ENCODE measurements at regions not wholly inside any gene's neighbourhood (a gene's known extent, or its start where the extent isn't known, plus 50 kb on each side); places are given as distances from the start of the nearest gene placed in this dataset.

GRCh38 chr5:9784231-9784630 lies 154.1 kb upstream of the TAS2R1 start:
- no peak overlapping the region for H2AFZ ChIP-seq
- H3K36me3 ChIP-seq (replicated peaks; ENCODE audit: insufficient read depth, low read depth): no peaks in the 10 kb centered on the region
- H3K4me1 ChIP-seq (ENCODE audit: insufficient read depth): peaks cover 32% of the 10 kb centered on the region
- H3K27me3 ChIP-seq: no peaks in the 10 kb centered on the region
- H3K27ac ChIP-seq: peak overlapping the region; percentile 6
- H3K79me2 ChIP-seq: no peaks in the 10 kb centered on the region
- no peak for DNase-seq (ENCODE audit: low spot score)
- WGBS (ENCODE audit: low lambda C conversion rate, missing lambda C conversion rate): 100% methylated on average over 2 of the region's 2 CpGs
- H4K20me1 ChIP-seq (ENCODE audit: insufficient read depth, poor library complexity, severe bottlenecking): no peaks in the 10 kb centered on the region
- TF ChIP-seq, protein P1, sequence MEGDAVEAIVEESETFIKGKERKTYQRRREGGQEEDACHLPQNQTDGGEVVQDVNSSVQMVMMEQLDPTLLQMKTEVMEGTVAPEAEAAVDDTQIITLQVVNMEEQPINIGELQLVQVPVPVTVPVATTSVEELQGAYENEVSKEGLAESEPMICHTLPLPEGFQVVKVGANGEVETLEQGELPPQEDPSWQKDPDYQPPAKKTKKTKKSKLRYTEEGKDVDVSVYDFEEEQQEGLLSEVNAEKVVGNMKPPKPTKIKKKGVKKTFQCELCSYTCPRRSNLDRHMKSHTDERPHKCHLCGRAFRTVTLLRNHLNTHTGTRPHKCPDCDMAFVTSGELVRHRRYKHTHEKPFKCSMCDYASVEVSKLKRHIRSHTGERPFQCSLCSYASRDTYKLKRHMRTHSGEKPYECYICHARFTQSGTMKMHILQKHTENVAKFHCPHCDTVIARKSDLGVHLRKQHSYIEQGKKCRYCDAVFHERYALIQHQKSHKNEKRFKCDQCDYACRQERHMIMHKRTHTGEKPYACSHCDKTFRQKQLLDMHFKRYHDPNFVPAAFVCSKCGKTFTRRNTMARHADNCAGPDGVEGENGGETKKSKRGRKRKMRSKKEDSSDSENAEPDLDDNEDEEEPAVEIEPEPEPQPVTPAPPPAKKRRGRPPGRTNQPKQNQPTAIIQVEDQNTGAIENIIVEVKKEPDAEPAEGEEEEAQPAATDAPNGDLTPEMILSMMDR (IDR thresholded peaks at IDR 0.05; ENCODE audit: poor library complexity): no peak
- TF ChIP-seq EZH2 (IDR thresholded peaks at IDR 0.05; ENCODE audit: borderline replicate concordance): no peak
- TF ChIP-seq EZH2phosphoT487 (IDR thresholded peaks at IDR 0.05; ENCODE audit: low read depth, severe bottlenecking, unreplicated experiment): no peak
- no peaks in the 10 kb centered on the region for H3K9me2 ChIP-seq (replicated peaks; ENCODE audit: insufficient read depth)
- H3K9me3 ChIP-seq (ENCODE audit: low read depth): no peaks in the 10 kb centered on the region
- H3K4me3 ChIP-seq: no peak overlapping the region
- H3K4me2 ChIP-seq: no peak overlapping the region

GRCh38 chr5:9782826-9783560 lies 152.8 kb upstream of the TAS2R1 start:
- Histone ChIP-seq H3K9me3 (ENCODE audit: low read depth) (no peaks in the 10 kb centered on the region), H3K27me3 (no peaks in the 10 kb centered on the region), H3K4me1 (ENCODE audit: insufficient read depth) (peaks cover 30% of the 10 kb centered on the region), H3K4me2 (peak overlapping the region; percentile 44), H4K20me1 (ENCODE audit: insufficient read depth, poor library complexity, severe bottlenecking) (no peaks in the 10 kb centered on the region), H3K27ac (peak overlapping the region; percentile 49), H3K4me3 (no peak overlapping the region), H3K9me2 (replicated peaks; ENCODE audit: insufficient read depth) (no peaks in the 10 kb centered on the region), H3K36me3 (replicated peaks; ENCODE audit: insufficient read depth, low read depth) (no peaks in the 10 kb centered on the region), H2AFZ (no peak overlapping the region), H3K79me2 (no peaks in the 10 kb centered on the region)
- TF ChIP-seq EZH2phosphoT487 (IDR thresholded peaks at IDR 0.05; ENCODE audit: low read depth, severe bottlenecking, unreplicated experiment) (no peak), EZH2 (IDR thresholded peaks at IDR 0.05; ENCODE audit: borderline replicate concordance) (no peak)
- TF ChIP-seq, protein P1 (IDR thresholded peaks at IDR 0.05; ENCODE audit: poor library complexity): no peak
- DNase-seq (ENCODE audit: low spot score): peak; percentile 77
- WGBS (ENCODE audit: low lambda C conversion rate, missing lambda C conversion rate): 16% methylated on average over 7 of the region's 7 CpGs

GRCh38 chr5:9781890-9782289 lies 151.7 kb upstream of the TAS2R1 start:
- H3K36me3 ChIP-seq (replicated peaks; ENCODE audit: insufficient read depth, low read depth): no peaks in the 10 kb centered on the region
- TF ChIP-seq EZH2phosphoT487 (IDR thresholded peaks at IDR 0.05; ENCODE audit: low read depth, severe bottlenecking, unreplicated experiment) (no peak), EZH2 (IDR thresholded peaks at IDR 0.05; ENCODE audit: borderline replicate concordance) (no peak)
- TF ChIP-seq, protein P1 (IDR thresholded peaks at IDR 0.05; ENCODE audit: poor library complexity): no peak
- peak overlapping the region; percentile 49 for H3K27ac ChIP-seq
- DNase-seq (ENCODE audit: low spot score): no peak
- H3K4me1 ChIP-seq (ENCODE audit: insufficient read depth): peaks cover 25% of the 10 kb centered on the region
- no peaks in the 10 kb centered on the region for H3K9me3 ChIP-seq (ENCODE audit: low read depth)
- H3K4me2 ChIP-seq: peak overlapping the region; percentile 44
- no peaks in the 10 kb centered on the region for H3K79me2 ChIP-seq
- H3K4me3 ChIP-seq: no peak overlapping the region
- H3K27me3 ChIP-seq: no peaks in the 10 kb centered on the region
- no peaks in the 10 kb centered on the region for H4K20me1 ChIP-seq (ENCODE audit: insufficient read depth, poor library complexity, severe bottlenecking)
- no peak overlapping the region for H2AFZ ChIP-seq
- no peaks in the 10 kb centered on the region for H3K9me2 ChIP-seq (replicated peaks; ENCODE audit: insufficient read depth)
- WGBS (ENCODE audit: low lambda C conversion rate, missing lambda C conversion rate): 71% methylated on average over 1 of the region's 1 CpG

Data from hepatocyte (in vitro differentiated cells).